ENCODE measurements at regions not wholly inside any gene's neighbourhood (a gene's known extent, or its start where the extent isn't known, plus 50 kb on each side); places are given as distances from the start of the nearest gene placed in this dataset.

- Histone ChIP-seq H3K27ac (no peak overlapping the region), H3K9me3 (no peaks in the 10 kb centered on the region), H3K4me3 (no peak overlapping the region), H3K4me1 (no peaks in the 10 kb centered on the region), H3K27me3 (no peaks in the 10 kb centered on the region), H3K36me3 (no peaks in the 10 kb centered on the region)
- no peak for DNase-seq (ENCODE audit: low spot score in 2 of 2)
- WGBS, result 70% methylated on average over 4 of the region's 4 CpGs
- TF ChIP-seq CTCF (IDR thresholded peaks at IDR 0.05) (no peak), POLR2AphosphoS5 (IDR thresholded peaks at IDR 0.05) (no peak), POLR2A (IDR thresholded peaks at IDR 0.05) (no peak), EP300 (IDR thresholded peaks at IDR 0.05) (no peak)
Observed at GRCh38 chr11:127986073-127986472, 601.3 kb downstream of the ETS1 start.

GRCh38 chr11:127972816-127973215 is 614.5 kb downstream of the ETS1 start:
- Histone ChIP-seq H3K4me3 (no peak overlapping the region), H3K36me3 (no peaks in the 10 kb centered on the region), H3K9me3 (peaks cover 3% of the 10 kb centered on the region), H3K27ac (no peak overlapping the region), H3K27me3 (no peaks in the 10 kb centered on the region), H3K4me1 (no peaks in the 10 kb centered on the region)
- TF ChIP-seq POLR2A (IDR thresholded peaks at IDR 0.05), result no peak
- no peak for TF ChIP-seq POLR2AphosphoS5 (IDR thresholded peaks at IDR 0.05)
- TF ChIP-seq CTCF (IDR thresholded peaks at IDR 0.05), result no peak
- TF ChIP-seq EP300 (IDR thresholded peaks at IDR 0.05), result no peak
- DNase-seq (ENCODE audit: low spot score in 2 of 2), result no peak

GRCh38 chr11:127971448-127971847 is 615.9 kb downstream of the ETS1 start:
- Histone ChIP-seq H3K27me3 (no peaks in the 10 kb centered on the region), H3K4me3 (no peak overlapping the region), H3K9me3 (peaks cover 3% of the 10 kb centered on the region), H3K27ac (no peak overlapping the region), H3K4me1 (no peaks in the 10 kb centered on the region), H3K36me3 (no peaks in the 10 kb centered on the region)
- DNase-seq (ENCODE audit: low spot score in 2 of 2), result no peak
- no peak for TF ChIP-seq CTCF (IDR thresholded peaks at IDR 0.05)
- no peak for TF ChIP-seq POLR2A (IDR thresholded peaks at IDR 0.05)
- TF ChIP-seq EP300 (IDR thresholded peaks at IDR 0.05), result no peak
- TF ChIP-seq POLR2AphosphoS5 (IDR thresholded peaks at IDR 0.05), result no peak
- 91% methylated on average over 5 of the region's 5 CpGs for WGBS

- no peak overlapping the region for H3K27ac ChIP-seq
- H3K9me3 ChIP-seq, result peaks cover 3% of the 10 kb centered on the region
- no peaks in the 10 kb centered on the region for H3K4me1 ChIP-seq
- H3K27me3 ChIP-seq, result no peaks in the 10 kb centered on the region
- no peaks in the 10 kb centered on the region for H3K36me3 ChIP-seq
- TF ChIP-seq EP300 (IDR thresholded peaks at IDR 0.05) (no peak), POLR2A (IDR thresholded peaks at IDR 0.05) (no peak), CTCF (IDR thresholded peaks at IDR 0.05) (no peak)
- no peak for DNase-seq (ENCODE audit: low spot score in 2 of 2)
- WGBS, result 52% methylated on average over 1 of the region's 1 CpG
- H3K4me3 ChIP-seq, result no peak overlapping the region
Observed at GRCh38 chr11:127966821-127967220, 620.5 kb downstream of the ETS1 start.

- no peak for DNase-seq (ENCODE audit: low spot score in 2 of 2)
- Histone ChIP-seq H3K9me3 (no peaks in the 10 kb centered on the region), H3K4me1 (no peaks in the 10 kb centered on the region), H3K4me3 (no peak overlapping the region), H3K27ac (no peak overlapping the region), H3K27me3 (no peaks in the 10 kb centered on the region), H3K36me3 (no peaks in the 10 kb centered on the region)
- 62% methylated on average over 2 of the region's 2 CpGs for WGBS
- no peak for TF ChIP-seq CTCF (IDR thresholded peaks at IDR 0.05)
- no peak for TF ChIP-seq POLR2AphosphoS5 (IDR thresholded peaks at IDR 0.05)
Observed at GRCh38 chr11:127965939-127966668, 621.3 kb downstream of the ETS1 start.

Data from suprapubic skin (tissue), 4 donors.